Neutrophil (primary cell): ENCODE measurements at regions not wholly inside any gene's neighbourhood (a gene's known extent, or its start where the extent isn't known, plus 50 kb on each side); places are given as distances from the start of the nearest gene placed in this dataset.

Experiments
- H3K27ac ChIP-seq: fragments of 200-600 bp; sonication (generic); 2 replicates; pipeline ENCODE4 v1.5.1; 2016; ENCODE audit warnings: mild to moderate bottlenecking, moderate library complexity
- H3K27me3 ChIP-seq: fragments of 200-600 bp; sonication (generic); 2 replicates; pipeline ENCODE4 v1.6.0; 2016; ENCODE audit warnings: mild to moderate bottlenecking
- H3K36me3 ChIP-seq: fragments of 200-600 bp; sonication (generic); 2 replicates; pipeline ENCODE4 v1.5.1; 2017
- H3K4me1 ChIP-seq, 2 experiments: fragments of 200-600 bp in 1 of 2; sonication (generic) in 1 of 2; 1 replicate in 1 of 2; 2 replicates in 1 of 2; pipeline versions ENCODE4 v1.5.1 to v1.6.1; 2013 to 2016; ENCODE audit warnings: low read depth in 1 of 2, low read length in 1 of 2, mild to moderate bottlenecking in 1 of 2, moderate library complexity in 1 of 2; ENCODE audit not compliant: control insufficient read depth in 1 of 2, insufficient read depth in 1 of 2
- H3K4me3 ChIP-seq, 2 experiments: fragments of 200-600 bp in 1 of 2; sonication (generic) in 1 of 2; 1 replicate in 1 of 2; 2 replicates in 1 of 2; pipeline ENCODE4 v1.5.1; 2013 to 2016; ENCODE audit warnings: low read depth in 1 of 2, low read length in 1 of 2, mild to moderate bottlenecking in 1 of 2, moderate library complexity in 1 of 2
- H3K9me3 ChIP-seq: fragments of 200-600 bp; sonication (generic); 2 replicates; pipeline ENCODE4 v1.5.1; 2016
- TF ChIP-seq, protein P1 (sequence below): fragments of 200-600 bp; sonication (generic); IDR thresholded peaks from 2 replicates; pipeline ENCODE4 v1.5.1; 2016; ENCODE audit warnings: antibody characterized with exemption

DNA sequence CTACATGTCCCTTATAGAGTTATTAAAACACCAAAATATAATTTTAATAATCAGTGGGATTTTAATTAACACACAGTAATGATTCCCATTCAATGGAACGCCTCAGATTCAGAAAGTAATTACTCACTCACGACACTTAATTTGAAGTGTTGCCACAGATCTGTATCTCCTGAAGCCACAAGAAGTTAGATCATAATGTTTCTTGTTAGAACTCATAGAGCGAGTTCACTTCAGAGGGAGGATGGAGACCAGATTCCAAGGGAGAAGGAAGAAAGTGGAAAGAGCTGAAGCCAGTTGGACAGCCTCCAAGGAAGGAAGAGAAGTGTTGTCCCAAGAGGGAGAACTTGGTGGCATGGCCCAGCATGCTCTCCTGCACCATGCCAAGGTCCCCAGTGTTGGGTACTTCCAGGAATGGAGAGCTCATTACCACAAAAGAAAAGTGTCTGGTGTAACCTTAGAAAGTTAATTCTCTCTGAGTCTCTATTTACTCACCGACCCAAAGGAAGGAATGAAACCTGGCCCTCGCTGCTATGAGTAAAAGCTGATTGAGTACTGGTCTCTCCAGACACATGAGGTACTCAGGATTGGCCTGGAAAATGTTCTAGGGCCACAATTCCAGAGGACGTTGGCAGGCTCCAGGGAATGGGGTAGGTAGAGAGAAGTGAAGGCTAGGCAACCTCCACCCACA, 305.4 kb downstream of the BCL11B start:
- Histone ChIP-seq H3K27ac (no peak overlapping the region), H3K9me3 (no peaks in the 10 kb centered on the region), H3K4me3 (no peak overlapping the region), H3K4me1 (no peaks in the 10 kb centered on the region), H3K36me3 (no peaks in the 10 kb centered on the region), H3K27me3 (peaks cover 6% of the 10 kb centered on the region)
- TF ChIP-seq, protein P1, sequence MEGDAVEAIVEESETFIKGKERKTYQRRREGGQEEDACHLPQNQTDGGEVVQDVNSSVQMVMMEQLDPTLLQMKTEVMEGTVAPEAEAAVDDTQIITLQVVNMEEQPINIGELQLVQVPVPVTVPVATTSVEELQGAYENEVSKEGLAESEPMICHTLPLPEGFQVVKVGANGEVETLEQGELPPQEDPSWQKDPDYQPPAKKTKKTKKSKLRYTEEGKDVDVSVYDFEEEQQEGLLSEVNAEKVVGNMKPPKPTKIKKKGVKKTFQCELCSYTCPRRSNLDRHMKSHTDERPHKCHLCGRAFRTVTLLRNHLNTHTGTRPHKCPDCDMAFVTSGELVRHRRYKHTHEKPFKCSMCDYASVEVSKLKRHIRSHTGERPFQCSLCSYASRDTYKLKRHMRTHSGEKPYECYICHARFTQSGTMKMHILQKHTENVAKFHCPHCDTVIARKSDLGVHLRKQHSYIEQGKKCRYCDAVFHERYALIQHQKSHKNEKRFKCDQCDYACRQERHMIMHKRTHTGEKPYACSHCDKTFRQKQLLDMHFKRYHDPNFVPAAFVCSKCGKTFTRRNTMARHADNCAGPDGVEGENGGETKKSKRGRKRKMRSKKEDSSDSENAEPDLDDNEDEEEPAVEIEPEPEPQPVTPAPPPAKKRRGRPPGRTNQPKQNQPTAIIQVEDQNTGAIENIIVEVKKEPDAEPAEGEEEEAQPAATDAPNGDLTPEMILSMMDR = no peak

DNA sequence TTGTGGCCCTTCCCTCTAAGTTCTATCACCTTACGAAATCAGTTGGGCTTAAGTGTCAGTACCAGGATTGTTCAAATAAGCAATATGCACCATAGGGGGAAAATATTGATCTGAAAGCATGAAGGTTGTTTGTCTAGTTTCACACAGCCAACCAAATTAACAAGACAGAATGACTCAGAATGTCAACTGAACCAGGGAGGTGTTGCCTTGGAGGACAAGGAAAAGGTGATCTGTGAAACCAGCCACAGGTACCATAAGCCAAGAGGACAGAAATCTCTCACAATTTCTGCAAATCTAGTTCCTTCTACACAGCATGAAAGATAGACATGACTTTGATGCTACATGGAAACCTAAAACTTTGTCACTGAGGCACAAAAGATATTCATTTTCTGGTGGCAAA, 297.9 kb downstream of the BCL11B start:
- TF ChIP-seq, protein P1 = no peak
- Histone ChIP-seq H3K4me3 (no peak overlapping the region), H3K36me3 (no peaks in the 10 kb centered on the region), H3K27ac (no peak overlapping the region), H3K27me3 (peaks cover 6% of the 10 kb centered on the region), H3K9me3 (no peaks in the 10 kb centered on the region), H3K4me1 (no peaks in the 10 kb centered on the region)

DNA sequence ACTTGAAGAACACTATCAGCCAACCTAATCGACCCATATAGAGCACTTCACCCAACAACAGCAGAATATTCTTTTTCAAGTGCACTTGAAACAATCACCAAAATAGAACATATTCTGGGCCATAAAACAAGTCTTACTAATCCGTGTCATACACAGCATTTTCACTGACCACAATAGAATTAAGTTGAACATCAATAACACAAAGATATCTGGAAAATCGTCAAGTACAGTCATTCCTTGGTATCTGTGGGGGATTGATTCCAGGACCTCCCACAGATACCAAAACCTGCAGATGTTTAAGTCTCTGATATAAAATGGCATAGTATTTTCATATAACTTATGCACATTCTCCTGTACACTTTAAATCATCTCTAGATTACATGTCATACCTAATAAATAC, 295.7 kb downstream of the BCL11B start:
- Histone ChIP-seq H3K27me3 (peaks cover under 1% of the 10 kb centered on the region), H3K4me1 (no peaks in the 10 kb centered on the region)
- TF ChIP-seq, protein P1 = no peak

DNA sequence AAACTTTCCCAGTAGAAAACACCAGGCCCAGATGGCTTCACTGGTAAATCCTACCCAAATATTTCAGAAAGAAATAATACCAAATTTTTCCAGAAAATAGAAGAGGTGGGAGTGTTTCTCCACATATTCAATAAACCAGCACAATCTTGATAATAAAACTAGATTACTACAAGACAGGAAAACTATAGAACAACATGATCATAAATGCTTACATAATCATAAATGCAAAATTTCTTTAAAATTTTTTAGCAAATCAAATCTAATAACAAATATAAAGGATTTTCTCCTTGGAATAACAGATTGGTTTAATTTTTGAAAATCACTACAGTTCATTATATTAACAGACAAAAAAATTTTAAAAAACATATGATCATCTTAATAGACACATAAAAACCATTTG, 294.5 kb downstream of the BCL11B start:
- no peaks in the 10 kb centered on the region for H3K27me3 ChIP-seq
- H3K4me3 ChIP-seq = no peak overlapping the region
- no peaks in the 10 kb centered on the region for H3K4me1 ChIP-seq
- no peaks in the 10 kb centered on the region for H3K36me3 ChIP-seq
- no peak overlapping the region for H3K27ac ChIP-seq
- no peaks in the 10 kb centered on the region for H3K9me3 ChIP-seq
- TF ChIP-seq, protein P1 = no peak

More for the DNA sequence above, 295.7 kb downstream of the BCL11B start:
- Histone ChIP-seq H3K27ac (no peak overlapping the region), H3K4me3 (no peak overlapping the region), H3K36me3 (no peaks in the 10 kb centered on the region), H3K9me3 (no peaks in the 10 kb centered on the region)

DNA sequence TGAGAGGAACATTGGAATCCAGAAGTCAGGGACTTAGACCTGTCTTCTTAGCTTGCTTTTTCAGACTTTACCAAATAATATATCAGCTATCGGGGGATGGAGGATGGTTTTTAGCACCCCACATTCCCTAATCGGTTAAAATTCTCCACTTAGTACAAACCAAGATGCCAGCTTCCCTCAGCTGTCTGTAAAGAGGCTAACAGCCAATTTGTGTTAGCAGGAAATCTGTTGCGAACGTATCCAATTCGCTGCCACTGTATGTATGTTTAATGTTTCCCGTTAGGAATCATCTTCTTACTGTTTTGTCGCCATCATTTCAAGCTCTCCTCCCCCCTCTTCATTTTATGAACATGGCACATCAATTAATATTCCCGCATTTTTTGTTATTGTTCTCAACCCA, 289.0 kb downstream of the BCL11B start:
- no peaks in the 10 kb centered on the region for H3K4me1 ChIP-seq
- no peaks in the 10 kb centered on the region for H3K36me3 ChIP-seq
- no peak overlapping the region for H3K27ac ChIP-seq
- TF ChIP-seq, protein P1 = no peak
- no peaks in the 10 kb centered on the region for H3K27me3 ChIP-seq
- H3K9me3 ChIP-seq = no peaks in the 10 kb centered on the region
- no peak overlapping the region for H3K4me3 ChIP-seq
